ENCODE measurements at regions not wholly inside any gene's neighbourhood (a gene's known extent, or its start where the extent isn't known, plus 50 kb on each side); places are given as distances from the start of the nearest gene placed in this dataset.

DNA sequence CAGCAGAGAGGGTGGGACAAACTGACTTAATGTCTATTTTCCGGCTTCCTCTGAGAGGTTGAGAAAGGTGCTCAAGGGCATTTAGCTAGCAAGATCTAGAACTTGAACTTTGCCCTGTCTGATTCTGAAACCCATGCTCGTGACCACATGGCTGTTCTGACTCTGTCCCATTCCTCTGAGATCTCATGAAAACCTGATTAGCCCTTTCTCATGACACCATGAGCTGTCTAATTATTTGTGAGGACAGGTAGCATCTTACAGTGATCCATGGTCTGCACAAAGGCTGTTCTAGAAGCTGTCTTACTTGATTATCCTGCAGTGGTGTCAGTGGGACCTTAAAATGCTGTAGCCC is 89.6 kb upstream of the TOX2 start:
- no TSS peak for BruUV-seq (replicated peaks)
- Histone ChIP-seq H3K27ac (ENCODE audit: low read depth, low read length, poor library complexity, severe bottlenecking) (no peak overlapping the region), H2AFZ (ENCODE audit: low read length) (no peak overlapping the region), H3K9me2 (ENCODE audit: insufficient read depth, low read length) (no peaks in the 10 kb centered on the region), H3K36me3 (ENCODE audit: insufficient read depth, low read length) (no peaks in the 10 kb centered on the region), H4K20me1 (ENCODE audit: insufficient read depth, low read length) (no peaks in the 10 kb centered on the region), H3K9me3 (ENCODE audit: low read length) (no peaks in the 10 kb centered on the region), H3K4me1 (ENCODE audit: insufficient read depth, low read length, poor library complexity, severe bottlenecking) (peaks cover 10% of the 10 kb centered on the region), H3K79me2 (ENCODE audit: insufficient read depth, low read depth, low read length) (no peaks in the 10 kb centered on the region), H3K4me2 (ENCODE audit: low read length) (peak overlapping the region; percentile 41; the same call in 1 of the 2 replicates), H3K4me3 (ENCODE audit: low read depth, low read length, poor library complexity, severe bottlenecking) (no peak overlapping the region)
- intact Hi-C loops (cut with micrococcal nuclease; ENCODE audit: unreplicated experiment): no loop called here
- ChIA-PET POLR2A (interaction anchor here (0.7 kb wide), 1 partner anchor 378 kb away, joined by 3 read pairs; no protein-coding TSS in a partner anchor), CTCF (ENCODE audit: unreplicated experiment) (no interaction called here)
- no peak for DNase-seq (ENCODE audit: low spot score)
- no peak for TF ChIP-seq EZH2phosphoT487 (IDR thresholded peaks at IDR 0.05; ENCODE audit: borderline replicate concordance, low read depth, low read length)
- TF ChIP-seq, protein P1, sequence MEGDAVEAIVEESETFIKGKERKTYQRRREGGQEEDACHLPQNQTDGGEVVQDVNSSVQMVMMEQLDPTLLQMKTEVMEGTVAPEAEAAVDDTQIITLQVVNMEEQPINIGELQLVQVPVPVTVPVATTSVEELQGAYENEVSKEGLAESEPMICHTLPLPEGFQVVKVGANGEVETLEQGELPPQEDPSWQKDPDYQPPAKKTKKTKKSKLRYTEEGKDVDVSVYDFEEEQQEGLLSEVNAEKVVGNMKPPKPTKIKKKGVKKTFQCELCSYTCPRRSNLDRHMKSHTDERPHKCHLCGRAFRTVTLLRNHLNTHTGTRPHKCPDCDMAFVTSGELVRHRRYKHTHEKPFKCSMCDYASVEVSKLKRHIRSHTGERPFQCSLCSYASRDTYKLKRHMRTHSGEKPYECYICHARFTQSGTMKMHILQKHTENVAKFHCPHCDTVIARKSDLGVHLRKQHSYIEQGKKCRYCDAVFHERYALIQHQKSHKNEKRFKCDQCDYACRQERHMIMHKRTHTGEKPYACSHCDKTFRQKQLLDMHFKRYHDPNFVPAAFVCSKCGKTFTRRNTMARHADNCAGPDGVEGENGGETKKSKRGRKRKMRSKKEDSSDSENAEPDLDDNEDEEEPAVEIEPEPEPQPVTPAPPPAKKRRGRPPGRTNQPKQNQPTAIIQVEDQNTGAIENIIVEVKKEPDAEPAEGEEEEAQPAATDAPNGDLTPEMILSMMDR (conservative IDR thresholded peaks at IDR 0.05; ENCODE audit: low read length): no peak

DNA sequence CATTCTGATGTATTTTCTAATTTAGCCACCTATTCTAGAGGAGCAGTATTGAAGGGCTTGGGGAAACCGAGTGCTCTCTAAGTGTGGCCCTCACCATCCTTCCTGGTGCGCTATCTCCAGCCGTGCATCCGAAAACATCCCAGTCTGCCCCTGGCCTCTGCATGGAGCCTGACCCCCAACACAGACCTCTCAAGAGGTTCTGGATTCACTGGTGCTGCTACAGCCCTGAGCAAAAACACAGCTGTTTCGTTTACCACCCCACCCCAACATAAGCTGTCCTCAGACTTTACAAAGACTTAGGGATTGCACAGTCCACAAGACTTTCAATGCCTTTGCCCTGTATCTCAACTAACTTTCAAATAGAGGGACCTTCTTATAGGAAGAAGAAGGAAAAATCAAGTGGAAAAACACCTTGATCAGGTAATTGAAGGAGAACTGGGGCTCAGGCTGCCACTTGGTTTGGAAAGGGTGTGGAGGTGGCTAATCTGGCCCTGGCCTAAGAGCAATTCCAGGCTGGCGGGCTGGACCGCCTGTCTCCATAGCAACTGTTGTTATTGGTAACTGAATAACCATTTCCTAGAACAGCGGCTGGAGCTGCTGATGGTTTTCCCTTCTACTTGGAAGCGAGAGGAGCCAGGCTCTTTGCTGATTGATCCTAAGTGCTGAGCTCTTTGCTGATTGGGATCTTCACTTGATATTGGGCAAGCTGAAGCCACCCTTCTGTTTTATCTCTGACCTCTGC is 90.2 kb upstream of the TOX2 start:
- H3K4me3 ChIP-seq (ENCODE audit: low read depth, low read length, poor library complexity, severe bottlenecking): no peak overlapping the region
- no peak for DNase-seq (ENCODE audit: low spot score)
- BruUV-seq (replicated peaks): no TSS peak
- peaks cover 10% of the 10 kb centered on the region for H3K4me1 ChIP-seq (ENCODE audit: insufficient read depth, low read length, poor library complexity, severe bottlenecking)
- ChIA-PET POLR2A (interaction anchor here (0.7 kb wide), 1 partner anchor 378 kb away, joined by 3 read pairs; no protein-coding TSS in a partner anchor), CTCF (ENCODE audit: unreplicated experiment) (no interaction called here)
- intact Hi-C loops (cut with micrococcal nuclease; ENCODE audit: unreplicated experiment): no loop called here
- H2AFZ ChIP-seq (ENCODE audit: low read length): no peak overlapping the region
- no peaks in the 10 kb centered on the region for H3K36me3 ChIP-seq (ENCODE audit: insufficient read depth, low read length)
- no peak overlapping the region for H3K27ac ChIP-seq (ENCODE audit: low read depth, low read length, poor library complexity, severe bottlenecking)
- H3K9me2 ChIP-seq (ENCODE audit: insufficient read depth, low read length): no peaks in the 10 kb centered on the region
- H3K79me2 ChIP-seq (ENCODE audit: insufficient read depth, low read depth, low read length): no peaks in the 10 kb centered on the region
- no peaks in the 10 kb centered on the region for H4K20me1 ChIP-seq (ENCODE audit: insufficient read depth, low read length)
- H3K4me2 ChIP-seq (ENCODE audit: low read length): no peak overlapping the region
- no peak for TF ChIP-seq EZH2phosphoT487 (IDR thresholded peaks at IDR 0.05; ENCODE audit: borderline replicate concordance, low read depth, low read length)
- TF ChIP-seq, protein P1 (conservative IDR thresholded peaks at IDR 0.05; ENCODE audit: low read length): no peak
- H3K9me3 ChIP-seq (ENCODE audit: low read length): no peaks in the 10 kb centered on the region

DNA sequence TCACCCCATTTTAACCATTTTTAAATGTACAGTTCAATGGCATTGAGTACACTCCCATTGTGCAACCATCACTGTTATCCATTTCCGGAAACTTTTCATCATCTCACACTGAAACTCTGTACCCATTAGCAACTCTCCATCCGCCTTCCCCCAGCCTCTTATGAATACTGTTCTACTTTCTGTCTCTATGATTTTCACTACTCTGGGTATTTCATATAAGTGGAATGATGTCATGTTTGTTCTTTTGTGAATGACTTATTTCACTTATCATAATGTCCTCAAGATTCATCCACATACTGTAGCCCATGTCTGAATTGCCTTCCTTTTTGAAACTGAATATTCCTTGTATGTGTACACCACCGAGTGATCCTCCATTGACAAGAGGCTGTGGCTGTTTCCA is 92.9 kb upstream of the TOX2 start:
- ChIA-PET CTCF (ENCODE audit: unreplicated experiment) (no interaction called here), POLR2A (no interaction called here)
- no peak for TF ChIP-seq EZH2phosphoT487 (IDR thresholded peaks at IDR 0.05; ENCODE audit: borderline replicate concordance, low read depth, low read length)
- TF ChIP-seq, protein P1 (conservative IDR thresholded peaks at IDR 0.05; ENCODE audit: low read length): no peak
- Histone ChIP-seq H3K9me3 (ENCODE audit: low read length) (no peaks in the 10 kb centered on the region), H3K79me2 (ENCODE audit: insufficient read depth, low read depth, low read length) (no peaks in the 10 kb centered on the region), H3K4me1 (ENCODE audit: insufficient read depth, low read length, poor library complexity, severe bottlenecking) (peaks cover 10% of the 10 kb centered on the region), H3K27ac (ENCODE audit: low read depth, low read length, poor library complexity, severe bottlenecking) (no peak overlapping the region), H3K36me3 (ENCODE audit: insufficient read depth, low read length) (no peaks in the 10 kb centered on the region), H4K20me1 (ENCODE audit: insufficient read depth, low read length) (no peaks in the 10 kb centered on the region), H3K4me2 (ENCODE audit: low read length) (no peak overlapping the region), H3K4me3 (ENCODE audit: low read depth, low read length, poor library complexity, severe bottlenecking) (no peak overlapping the region), H3K9me2 (ENCODE audit: insufficient read depth, low read length) (no peaks in the 10 kb centered on the region), H2AFZ (ENCODE audit: low read length) (no peak overlapping the region)
- no peak for DNase-seq (ENCODE audit: low spot score)
- no TSS peak for BruUV-seq (replicated peaks)
- intact Hi-C loops (cut with micrococcal nuclease; ENCODE audit: unreplicated experiment): no loop called here

All from OCI-LY7 (cell line).